T-helper 2 cell treated with Interferon-gamma antibody and Interleukin-4, amounts not matched to agents 5 μg/mL and 100 μg/mL, for 36 hours (primary cell): ENCODE measurements at regions not wholly inside any gene's neighbourhood (a gene's known extent, or its start where the extent isn't known, plus 50 kb on each side); places are given as distances from the start of the nearest gene placed in this dataset.

Experiments used
- DNase-seq: peaks from one replicate; pipeline ENCODE4 v3.0.0; 2021; ENCODE audit warnings: low spot score
- H3K27ac Mint-ChIP-seq: one replicate; pipeline ENCODE4 v1.8.0; 2021; ENCODE audit warnings: mild to moderate bottlenecking, mixed read lengths
- H3K27me3 Mint-ChIP-seq: one replicate; pipeline ENCODE4 v1.8.0; 2021; ENCODE audit warnings: low read depth, mixed read lengths
- H3K36me3 Mint-ChIP-seq: one replicate; pipeline ENCODE4 v1.8.0; 2021; ENCODE audit warnings: low read depth, mixed read lengths
- H3K4me1 Mint-ChIP-seq: one replicate; pipeline ENCODE4 v1.8.0; 2021; ENCODE audit warnings: low read depth, mixed read lengths
- H3K4me3 Mint-ChIP-seq: one replicate; pipeline ENCODE4 v1.8.0; 2022; ENCODE audit warnings: mild to moderate bottlenecking, moderate library complexity, mixed read lengths
- H3K9me3 Mint-ChIP-seq: one replicate; pipeline ENCODE4 v1.8.0; 2021; ENCODE audit warnings: mixed read lengths

DNA sequence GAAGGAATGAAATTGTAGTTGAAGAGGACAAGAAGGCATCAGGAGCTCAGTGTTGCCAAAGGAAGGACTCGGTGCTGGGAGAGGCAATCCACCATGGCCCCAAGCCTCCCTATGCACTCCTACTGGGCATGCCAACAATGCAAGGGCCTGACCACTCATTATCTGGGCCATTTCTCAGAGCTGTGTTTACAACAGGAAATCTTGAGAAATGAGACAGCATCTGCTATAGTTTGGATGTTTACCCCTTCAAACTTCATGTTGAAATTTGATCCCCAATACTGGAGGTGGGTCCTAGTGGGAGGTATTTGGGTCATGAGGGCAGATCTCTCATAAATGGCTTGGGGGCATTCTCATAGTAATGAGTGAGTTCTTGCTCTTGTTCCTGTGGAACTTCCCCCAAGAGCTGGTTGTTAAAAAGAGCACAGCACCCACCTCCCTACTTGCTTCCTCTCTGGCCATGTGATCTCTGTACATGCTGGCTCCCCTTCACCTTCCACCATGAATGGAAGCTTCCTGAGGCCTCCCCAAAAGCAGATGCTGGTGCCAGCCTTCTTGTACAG is 50.8 kb upstream of the AOAH start:
- Mint-ChIP-seq H3K9me3 (peaks cover 10% of the 10 kb centered on the region), H3K36me3 (peaks cover 26% of the 10 kb centered on the region), H3K4me3 (no peak overlapping the region), H3K4me1 (peaks cover 45% of the 10 kb centered on the region), H3K27ac (no peak overlapping the region), H3K27me3 (no peaks in the 10 kb centered on the region)
- DNase-seq, result no peak
